Panc1 (cell line): ENCODE measurements at regions not wholly inside any gene's neighbourhood (a gene's known extent, or its start where the extent isn't known, plus 50 kb on each side); places are given as distances from the start of the nearest gene placed in this dataset.
"Not testable (repeated sequence)": the region's sequence is repeated elsewhere in the genome, so short reads cannot be mapped to it uniquely, and the experiment has no call there.

ENCODE experiments used
- ATAC-seq: fragments of 200-7000 bp; cut with Tn5 transposase; 2 replicates; pipeline ENCODE4 v1.9.1; 2020; ENCODE audit warnings: mild to moderate bottlenecking, moderate library complexity
- BruUV-seq: library from RNA; stranded (reverse); fragments of 400-500 nt; replicated peaks from 2 replicates; lab custom pipeline; 2021; lab: Mats Ljungman, UMichigan
- CTCF ChIA-PET: fragments of 300-600 bp; sonication (Branson Sonifier 250); formaldehyde crosslinking; loops from one replicate; lab custom pipeline; 2022; ENCODE audit warnings: antibody characterized with exemption; lab: Charles Lee
- POLR2A ChIA-PET: fragments of 300-600 bp; sonication (Branson Sonifier 250); formaldehyde crosslinking; loops from one replicate; lab custom pipeline; 2022; ENCODE audit warnings: antibody characterized with exemption; lab: Charles Lee
- DNase-seq: peaks from one replicate; pipeline ENCODE4 v3.0.0-alpha.2; 2010; ENCODE audit warnings: low read depth, low spot score
- H3K27ac ChIP-seq: 2 replicates; pipeline ENCODE4 v1.5.1; 2011; ENCODE audit warnings: mild to moderate bottlenecking, low read length, inconsistent platforms
- H3K27me3 ChIP-seq: fragments of 200-500 bp; sonication (Bioruptor generic); 2 replicates; pipeline ENCODE4 v1.6.0; 2014; ENCODE audit warnings: low read length, inconsistent platforms; ENCODE audit not compliant: control insufficient read depth, insufficient read depth
- H3K36me3 ChIP-seq: fragments of 200-500 bp; sonication (Bioruptor generic); 2 replicates; pipeline ENCODE4 v1.5.1; 2014; ENCODE audit warnings: inconsistent platforms, mild to moderate bottlenecking, low read length, moderate library complexity; ENCODE audit not compliant: control insufficient read depth, insufficient read depth
- H3K4me1 ChIP-seq: 2 replicates; pipeline ENCODE4 v1.5.1; 2011; ENCODE audit warnings: inconsistent platforms, mild to moderate bottlenecking, low read length, moderate library complexity; ENCODE audit not compliant: control insufficient read depth, insufficient read depth
- H3K4me3 ChIP-seq, 2 experiments: 2 replicates each; pipeline ENCODE4 v1.5.1; 2011 to 2012; ENCODE audit warnings: low read depth in 2 of 2, low read length in 2 of 2, mild to moderate bottlenecking in 2 of 2, inconsistent platforms in 1 of 2, moderate library complexity in 1 of 2
- H3K9me3 ChIP-seq: fragments of 200-500 bp; sonication (Bioruptor generic); 2 replicates; pipeline ENCODE4 v1.5.1; 2014; ENCODE audit warnings: low read depth, mild to moderate bottlenecking, inconsistent platforms, low read length, moderate library complexity; ENCODE audit not compliant: control insufficient read depth, insufficient read depth
- CTCF ChIP-seq: fragments of 450-650 bp; IDR thresholded peaks from 2 replicates; pipeline ENCODE4 v1.5.1; 2017; ENCODE audit warnings: mild to moderate bottlenecking
- POLR2AphosphoS5 ChIP-seq: IDR thresholded peaks from 2 replicates; pipeline ENCODE4 v1.6.1; 2012; ENCODE audit warnings: mild to moderate bottlenecking, low read depth, low read length, moderate library complexity
- REST ChIP-seq, 2 experiments: IDR thresholded peaks; 2 replicates each; pipeline ENCODE4 v1.6.1; 2011 to 2012; ENCODE audit warnings: low read depth in 2 of 2, control low read depth in 1 of 2, low read length in 1 of 2, mild to moderate bottlenecking in 1 of 2, moderate library complexity in 1 of 2; ENCODE audit not compliant: insufficient read depth in 1 of 2
- SIN3A ChIP-seq: IDR thresholded peaks from 2 replicates; pipeline ENCODE4 v1.6.1; 2012; ENCODE audit warnings: low read depth, mild to moderate bottlenecking, low read length, moderate library complexity, borderline replicate concordance; ENCODE audit not compliant: insufficient read depth
- TCF7L2 ChIP-seq: IDR thresholded peaks from 2 replicates; pipeline ENCODE4 v1.6.1; 2011; ENCODE audit warnings: mild to moderate bottlenecking, low read depth, low read length, inconsistent platforms
- in situ Hi-C: cut with HindIII; loops from 2 replicates; pipeline ENCODE4 v1.10.0; 2016; ENCODE audit warnings: low sequenced_read_pairs, low pct_unique_long_range_greater_than_20kb
- intact Hi-C: fragments of 100-400 bp; cut with micrococcal nuclease; formaldehyde crosslinking; loops from one replicate; pipeline ENCODE4 v1.10.0; 2022; ENCODE audit not compliant: unreplicated experiment

DNA sequence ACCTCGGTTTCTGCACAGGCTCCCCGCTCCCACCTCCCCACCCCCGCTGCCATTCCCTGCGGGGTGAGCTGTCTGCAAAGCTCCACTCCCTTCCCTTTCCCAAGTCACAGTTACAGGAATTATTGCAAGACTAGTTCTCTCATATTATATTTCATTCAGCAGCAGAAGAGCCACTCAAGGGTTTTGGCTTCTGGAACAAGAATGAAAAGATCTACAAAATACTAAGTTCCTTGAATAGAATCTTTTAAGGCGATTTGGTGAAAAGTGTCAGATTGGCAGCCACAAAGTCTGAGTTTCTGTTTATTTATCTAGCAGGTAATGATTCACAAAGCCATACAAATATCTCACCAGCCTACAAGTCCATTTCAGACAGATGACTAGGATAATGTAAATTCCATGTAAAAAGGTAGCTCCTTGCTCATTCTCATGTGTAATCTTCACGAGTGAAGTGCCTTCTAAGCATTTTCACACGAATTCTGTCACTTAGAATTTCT is 221.9 kb upstream of the RBBP8 start:
- in situ Hi-C loops = no loop called here
- Histone ChIP-seq H3K4me1 (0 out of 2 replicates have a peak, but pooled peaks cover 3% of the 10 kb centered on the region), H3K27ac (no peak overlapping the region), H3K4me3 (peak overlapping the region; percentile 21 to 33), H3K36me3 (no peaks in the 10 kb centered on the region), H3K9me3 (no peaks in the 10 kb centered on the region), H3K27me3 (no peaks in the 10 kb centered on the region)
- POLR2A ChIA-PET = interaction anchor here (0.6 kb wide), 1 partner anchor 706 kb away, joined by 4 read pairs; no protein-coding TSS in a partner anchor
- TF ChIP-seq CTCF (no peak), TCF7L2 (no peak), REST (IDR thresholded peaks at IDR 0.05; ENCODE audit: insufficient read depth in 1 of 2, low read depth in 2 of 2, low read length in 1 of 2) (no peak), POLR2AphosphoS5 (no peak), SIN3A (no peak)
- no TSS peak for BruUV-seq
- intact Hi-C loops = no loop called here
- CTCF ChIA-PET = interaction anchor here (0.5 kb wide), 1 partner anchor 849 kb away, joined by 3 read pairs; no protein-coding TSS in a partner anchor
- ATAC-seq = peak; percentile 82
- no peak for DNase-seq

GRCh38 chr18:22713511-22713910 is 219.6 kb upstream of the RBBP8 start:
- no peak overlapping the region for H3K4me3 ChIP-seq
- in situ Hi-C loops (no loop called here), intact Hi-C loops (no loop called here)
- 0 out of 2 replicates have a peak, but pooled peaks cover 3% of the 10 kb centered on the region for H3K4me1 ChIP-seq
- ATAC-seq = no peak
- no peaks in the 10 kb centered on the region for H3K9me3 ChIP-seq
- no peak for DNase-seq
- ChIA-PET POLR2A (no interaction called here), CTCF (no interaction called here)
- H3K27ac ChIP-seq = no peak overlapping the region
- H3K36me3 ChIP-seq = no peaks in the 10 kb centered on the region
- TF ChIP-seq CTCF = no peak
- TF ChIP-seq TCF7L2 = no peak
- no peak for TF ChIP-seq POLR2AphosphoS5
- TF ChIP-seq REST (IDR thresholded peaks at IDR 0.05; ENCODE audit: insufficient read depth in 1 of 2, low read depth in 2 of 2, low read length in 1 of 2) = no peak
- TF ChIP-seq SIN3A = no peak
- BruUV-seq = no TSS peak
- H3K27me3 ChIP-seq = no peaks in the 10 kb centered on the region

DNA sequence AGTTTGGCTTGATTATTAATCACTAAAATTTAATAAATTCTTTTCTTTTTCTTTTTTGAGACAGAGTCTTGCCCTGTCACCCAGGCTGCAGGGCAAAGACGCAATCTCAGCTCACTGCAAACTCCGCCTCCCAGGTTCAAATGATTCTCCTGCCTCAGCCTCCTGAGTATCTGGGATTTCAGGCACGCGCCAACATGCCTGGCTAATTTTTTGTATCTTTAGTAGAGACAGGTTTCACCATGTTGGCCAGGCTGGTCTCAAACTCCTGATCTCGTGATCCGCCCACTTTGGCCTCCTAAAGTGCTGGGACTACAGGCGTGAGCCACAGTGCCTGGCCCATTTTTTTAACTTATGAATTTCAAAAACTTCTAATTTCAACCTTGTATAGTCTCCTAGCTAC is 215.6 kb upstream of the RBBP8 start:
- H3K36me3 ChIP-seq, BruUV-seq, DNase-seq, intact Hi-C loops, ATAC-seq, POLR2A ChIA-PET, H3K27me3 ChIP-seq, in situ Hi-C loops, CTCF ChIA-PET, H3K27ac ChIP-seq, H3K4me3 ChIP-seq, H3K9me3 ChIP-seq, H3K4me1 ChIP-seq: not testable (repeated sequence)
